CD4-positive, alpha-beta T cell treated with Interferon alpha-2 for 1 hour (primary cell): ENCODE measurements at regions not wholly inside any gene's neighbourhood (a gene's known extent, or its start where the extent isn't known, plus 50 kb on each side); places are given as distances from the start of the nearest gene placed in this dataset.
"Not testable (repeated sequence)": the region's sequence is repeated elsewhere in the genome, so short reads cannot be mapped to it uniquely, and the experiment has no call there.

ENCODE experiments used
- DNase-seq, 2 donors: peaks; one replicate each; pipeline ENCODE4 v3.0.0-alpha.2; 2020 to 2022

DNA sequence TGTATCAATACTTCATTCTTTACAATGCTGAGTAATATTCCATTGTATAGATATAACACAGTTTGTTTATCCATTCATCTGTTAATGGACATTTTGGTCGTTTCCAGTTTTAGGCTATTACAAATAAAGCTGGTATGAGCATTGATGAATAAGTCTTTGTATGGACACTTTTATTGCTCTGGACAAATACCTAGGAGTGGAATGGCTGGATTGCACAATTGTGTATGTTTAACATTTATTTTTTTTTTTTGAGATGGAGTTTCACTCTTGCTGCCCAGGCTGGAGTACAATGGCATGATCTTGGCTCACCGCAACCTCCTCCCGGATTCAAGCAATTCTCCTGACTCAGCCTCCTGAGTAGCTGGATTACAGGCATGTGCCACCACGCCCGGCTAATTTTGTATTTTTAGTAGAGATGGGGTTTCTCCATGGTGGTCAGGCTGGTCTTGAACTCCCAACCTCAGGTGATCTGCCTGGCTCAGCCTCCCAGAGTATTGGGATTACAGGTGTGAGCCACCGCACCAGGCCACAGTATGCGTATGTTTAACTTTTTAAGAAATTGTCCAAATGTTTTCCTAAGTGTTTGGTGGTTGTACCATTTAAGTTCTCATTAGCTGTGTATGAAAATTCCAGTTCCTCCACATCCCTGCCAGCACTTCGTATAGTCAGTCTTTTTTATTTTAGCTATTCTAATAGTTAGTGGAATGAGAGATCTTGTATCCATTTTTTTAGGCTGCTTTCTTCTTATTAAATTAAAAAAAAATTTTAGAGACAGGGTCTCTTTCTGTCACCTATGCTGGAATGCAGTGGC is 194.9 kb upstream of the HAAO start:
- DNase-seq: no peak

GRCh38 chr2:42984617-42985016 is 192.2 kb upstream of the HAAO start:
- no peak for DNase-seq

DNA sequence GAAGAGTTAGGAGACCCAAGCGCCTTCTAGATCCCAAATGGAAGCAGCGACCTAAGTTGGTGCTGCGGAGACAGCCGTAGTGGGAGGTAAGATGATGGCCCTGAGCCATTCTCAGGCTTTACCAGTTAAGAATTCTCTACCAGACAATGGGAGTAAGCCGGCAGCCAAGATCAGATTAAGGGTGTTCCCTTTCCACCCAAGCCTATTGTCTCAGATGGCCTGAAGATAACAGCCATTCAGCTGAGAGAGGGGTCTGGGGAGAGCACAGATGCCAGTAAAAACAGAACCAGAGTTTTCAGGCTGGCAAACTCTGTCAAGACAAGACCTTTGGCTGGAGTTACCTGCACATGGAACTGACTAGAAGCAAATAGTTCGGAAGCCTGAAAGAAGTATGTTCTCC is 191.7 kb upstream of the HAAO start:
- no peak for DNase-seq

GRCh38 chr2:42980764-42981416 is 188.5 kb upstream of the HAAO start:
- no peak for DNase-seq

GRCh38 chr2:42979870-42980763 is 187.7 kb upstream of the HAAO start:
- DNase-seq: no peak

DNA sequence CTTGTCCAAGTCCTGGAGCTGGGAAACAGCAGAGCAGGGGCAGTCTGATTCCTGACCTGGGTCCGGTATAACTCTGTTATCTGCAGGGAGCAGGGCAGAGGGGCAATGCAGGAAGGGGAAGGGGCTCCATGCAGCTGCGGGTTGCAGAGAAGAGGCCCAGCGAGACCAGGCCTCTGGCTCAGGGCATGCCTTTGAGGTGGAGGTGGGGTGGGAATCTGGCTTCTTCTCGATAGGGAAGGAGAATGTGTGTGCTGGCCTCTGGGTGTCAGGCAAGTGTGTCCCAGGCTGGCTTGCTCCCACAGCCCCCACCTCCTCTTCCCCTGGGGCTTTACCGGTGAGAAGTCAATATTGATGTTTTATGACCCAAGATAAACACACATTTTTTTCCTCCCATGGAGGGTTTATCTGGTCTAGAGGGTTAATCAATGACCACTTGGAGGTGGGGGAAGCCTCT is 187.1 kb upstream of the HAAO start:
- DNase-seq: no peak

- DNase-seq: no peak
These were observed 186.6 kb upstream of the HAAO start for GRCh38 chr2:42978887-42979415.

GRCh38 chr2:42978175-42978886 is 185.9 kb upstream of the HAAO start:
- DNase-seq: no peak

GRCh38 chr2:42977270-42978174 is 185.1 kb upstream of the HAAO start:
- DNase-seq: no peak

DNA sequence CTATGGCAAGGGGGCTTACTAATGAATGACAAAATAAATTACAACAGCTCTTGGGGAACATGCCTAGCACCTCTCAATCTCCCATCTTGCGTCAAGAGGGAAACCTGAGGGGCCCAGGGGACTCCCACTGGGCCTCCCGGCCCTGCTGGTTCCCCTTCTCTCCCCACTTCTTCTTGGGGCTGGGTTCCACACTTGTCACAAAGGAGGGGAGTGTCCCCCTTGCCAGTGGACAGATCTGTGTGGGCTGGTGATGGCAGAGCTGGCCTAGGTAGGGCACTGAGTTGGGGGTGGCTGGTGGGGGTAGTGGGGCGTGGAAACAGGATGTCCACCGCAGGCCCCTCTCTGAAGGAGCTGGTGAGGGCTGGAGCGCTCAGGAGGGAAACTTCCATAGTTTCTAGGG is 184.0 kb upstream of the HAAO start:
- DNase-seq: no peak

DNA sequence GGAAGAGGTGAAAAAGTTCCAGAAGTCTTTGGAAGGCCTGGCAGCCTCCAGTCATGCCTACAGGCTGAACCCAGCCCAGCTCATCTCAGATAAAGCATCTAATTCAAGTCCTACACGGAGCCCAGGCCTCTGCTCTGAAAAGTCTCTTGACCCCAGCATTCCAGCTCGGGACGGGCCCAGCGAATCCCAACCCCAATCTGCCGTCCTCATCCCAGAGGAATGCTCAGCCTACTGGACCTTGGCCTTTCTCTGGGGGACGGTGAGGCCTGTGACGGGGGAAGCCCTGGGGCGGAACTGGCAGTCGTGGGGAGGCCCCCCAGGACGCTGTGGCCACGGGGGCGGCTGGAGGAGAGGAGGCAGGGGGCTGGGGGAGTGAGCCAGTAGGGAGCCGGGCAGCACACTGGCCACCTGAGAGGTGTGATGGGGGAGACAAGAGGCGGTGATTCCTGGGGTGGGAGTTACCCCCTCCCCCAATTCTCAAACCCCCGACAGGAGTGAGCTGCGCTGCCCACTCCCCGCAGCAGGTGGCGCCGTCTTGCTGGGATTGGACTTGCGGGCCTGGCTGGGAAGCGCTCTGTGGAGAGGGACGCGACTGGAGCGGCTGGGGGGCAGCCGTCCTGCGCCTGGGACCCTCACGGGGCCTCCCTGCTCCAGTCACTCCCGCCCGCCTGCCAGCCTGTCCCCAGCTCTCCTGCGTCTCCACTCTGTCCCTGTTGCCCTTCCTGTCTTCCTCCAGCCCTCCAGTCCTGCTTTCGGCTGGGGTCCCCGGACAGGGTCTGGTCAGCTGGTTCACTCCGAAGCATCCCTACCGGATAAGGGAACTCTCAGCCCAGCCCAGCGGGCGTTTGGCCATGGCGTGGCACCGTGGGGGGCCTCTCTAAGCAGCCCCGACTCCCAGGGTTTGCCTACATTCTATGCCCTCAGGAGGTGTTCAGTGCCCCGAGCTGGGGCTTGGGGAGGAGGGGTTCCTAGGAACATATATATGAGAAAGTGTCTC is 182.6 kb upstream of the HAAO start:
- DNase-seq: peak; percentile 54 to 59

- no peak for DNase-seq
These were observed 181.9 kb upstream of the HAAO start for GRCh38 chr2:42974169-42974720.

- DNase-seq: no peak
These were observed 181.3 kb upstream of the HAAO start for GRCh38 chr2:42973726-42974125.

DNA sequence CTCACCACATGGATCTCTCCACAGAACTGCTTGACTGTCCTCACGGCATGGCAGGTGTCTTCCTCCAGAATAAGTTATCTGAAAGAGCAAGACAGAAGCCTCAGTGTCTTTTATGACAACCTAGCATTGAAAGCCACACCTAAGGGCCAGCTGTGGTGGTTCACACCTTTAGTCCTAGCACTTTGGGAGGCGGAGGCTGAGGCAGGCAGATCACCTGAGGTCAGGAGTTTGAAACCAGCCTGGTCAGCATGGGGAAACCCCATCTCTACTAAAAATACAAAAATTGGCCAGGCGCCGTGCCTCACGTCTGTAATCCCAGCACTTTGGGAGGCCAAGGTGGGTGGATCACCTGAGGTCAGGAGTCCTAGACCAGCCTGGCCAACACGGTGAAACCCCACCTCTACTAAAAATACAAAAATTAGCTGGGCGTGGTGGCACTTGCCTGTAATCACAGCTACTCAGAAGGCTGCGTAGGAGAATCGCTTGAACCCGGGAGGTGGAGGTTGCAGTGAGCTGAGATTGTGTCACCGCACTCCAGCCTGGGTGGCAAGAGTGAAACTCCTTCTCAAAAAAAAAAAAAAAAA is 180.6 kb upstream of the HAAO start:
- not testable (repeated sequence) for DNase-seq

- DNase-seq: no peak
These were observed 179.8 kb upstream of the HAAO start for GRCh38 chr2:42971947-42972736.

DNA sequence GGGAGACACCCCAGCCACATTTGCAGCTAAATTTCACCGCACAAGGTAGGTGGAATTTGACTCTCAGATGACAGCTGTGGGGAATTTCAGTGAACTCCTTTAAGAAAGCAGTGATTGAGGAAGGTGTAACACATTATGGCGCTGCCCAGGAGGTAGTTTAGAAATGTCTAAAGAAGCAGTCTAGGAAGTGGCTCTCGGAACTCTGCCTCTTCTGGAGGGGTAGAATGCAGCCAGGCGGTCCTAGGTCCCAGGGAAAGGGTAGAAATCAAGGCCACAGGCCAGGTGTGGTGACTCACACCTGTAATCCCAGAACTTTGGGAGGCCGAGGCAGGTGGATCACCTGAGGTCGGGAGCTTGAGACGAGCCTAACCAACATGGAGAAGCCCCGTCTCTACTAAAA is 179.0 kb upstream of the HAAO start:
- no peak for DNase-seq

- DNase-seq: no peak
These were observed 177.8 kb upstream of the HAAO start for GRCh38 chr2:42970151-42970550.
